ENCODE measurements at regions not wholly inside any gene's neighbourhood (a gene's known extent, or its start where the extent isn't known, plus 50 kb on each side); places are given as distances from the start of the nearest gene placed in this dataset.

GRCh38 chr3:31004025-31004678, 109.7 kb upstream of the GADL1 start:
- DNase-seq (ENCODE audit: low read depth) = peak; percentile 82

- no peak for DNase-seq (ENCODE audit: low read depth)
Measured at GRCh38 chr3:31008994-31009393, 114.5 kb upstream of the GADL1 start.

DNA sequence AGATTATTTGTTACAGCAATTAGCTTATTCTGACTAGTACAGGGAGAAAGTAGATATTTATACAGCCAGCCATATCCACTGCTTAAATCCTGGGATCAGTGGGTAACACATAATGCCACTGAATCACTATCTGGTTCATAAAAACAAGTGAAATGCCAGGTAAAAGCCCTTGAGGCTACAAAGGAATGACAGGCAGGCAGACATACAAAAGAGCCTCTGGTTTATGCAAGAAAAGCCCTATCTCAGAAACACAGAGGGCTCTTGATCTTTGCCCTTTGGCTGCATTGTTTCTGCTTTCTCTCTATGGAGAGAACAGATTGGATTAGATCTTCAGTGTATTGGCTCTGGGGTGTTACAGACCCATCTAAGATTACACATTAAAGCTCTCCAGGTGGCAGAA, 115.4 kb upstream of the GADL1 start:
- peak; percentile 51 for DNase-seq (ENCODE audit: low read depth)

GRCh38 chr3:31010491-31010890, 116.0 kb upstream of the GADL1 start:
- DNase-seq (ENCODE audit: low read depth) = peak; percentile 63

- DNase-seq (ENCODE audit: low read depth) = no peak
Measured at GRCh38 chr3:31011380-31011779, 116.9 kb upstream of the GADL1 start.

- no peak for DNase-seq (ENCODE audit: low read depth)
Measured at GRCh38 chr3:31013090-31013489, 118.6 kb upstream of the GADL1 start.

DNA sequence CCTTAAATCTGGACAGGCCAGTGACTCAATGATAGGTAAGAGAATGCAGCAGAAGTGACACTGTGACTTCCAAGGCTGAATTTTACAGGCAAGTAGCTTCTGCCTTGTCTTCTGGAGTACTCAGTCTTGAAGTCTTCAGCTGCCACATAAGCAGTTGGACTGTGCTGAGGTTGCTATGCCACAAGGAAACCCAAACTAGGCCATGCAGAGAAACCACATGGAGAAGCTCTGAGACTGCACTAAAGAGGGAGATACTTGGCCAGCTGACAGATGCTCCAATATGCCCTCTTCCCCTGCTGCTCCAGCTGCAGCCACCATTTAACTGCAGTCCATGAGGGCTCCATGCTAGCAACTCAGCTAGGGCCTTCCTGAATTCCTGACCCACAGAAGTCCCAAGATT, 119.4 kb upstream of the GADL1 start:
- no peak for DNase-seq (ENCODE audit: low read depth)

DNA sequence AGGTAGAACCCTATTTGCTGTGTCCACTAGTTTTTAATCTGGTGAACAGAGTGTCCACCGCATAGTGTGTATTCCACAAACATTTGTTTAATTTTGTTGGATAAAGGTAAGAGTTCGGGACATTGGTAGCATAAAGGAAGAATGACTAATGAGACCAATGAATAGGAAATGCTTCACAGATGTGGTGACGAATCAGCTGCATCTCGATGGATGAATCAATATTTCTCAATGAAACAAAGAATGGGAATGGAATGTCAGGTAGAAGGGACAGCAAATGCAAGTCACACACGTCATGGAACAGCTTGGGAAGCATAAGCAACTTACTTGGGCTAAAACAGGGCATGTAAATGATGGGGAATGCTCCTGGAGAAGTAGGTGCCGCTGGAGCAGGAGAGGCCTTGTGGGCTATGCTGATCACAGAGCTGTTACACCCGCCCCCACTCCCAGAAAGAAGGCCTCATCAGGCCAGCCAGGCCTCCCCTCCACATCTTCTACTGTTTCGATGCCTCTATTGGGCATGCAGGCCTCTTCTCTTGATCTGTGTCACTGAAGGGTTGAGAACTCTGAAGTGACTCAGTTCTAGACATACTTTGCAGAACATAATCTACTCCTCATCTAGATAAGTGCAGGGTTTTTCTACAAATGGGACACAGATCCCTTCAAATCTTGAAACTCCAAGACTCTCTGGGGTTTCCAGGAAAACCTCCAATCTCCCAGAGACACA, 120.0 kb upstream of the GADL1 start:
- DNase-seq (ENCODE audit: low read depth) = no peak

GRCh38 chr3:31016196-31016595, 121.7 kb upstream of the GADL1 start:
- no peak for DNase-seq (ENCODE audit: low read depth)

- no peak for DNase-seq (ENCODE audit: low read depth)
Measured at GRCh38 chr3:31022716-31023115, 128.3 kb upstream of the GADL1 start.

DNA sequence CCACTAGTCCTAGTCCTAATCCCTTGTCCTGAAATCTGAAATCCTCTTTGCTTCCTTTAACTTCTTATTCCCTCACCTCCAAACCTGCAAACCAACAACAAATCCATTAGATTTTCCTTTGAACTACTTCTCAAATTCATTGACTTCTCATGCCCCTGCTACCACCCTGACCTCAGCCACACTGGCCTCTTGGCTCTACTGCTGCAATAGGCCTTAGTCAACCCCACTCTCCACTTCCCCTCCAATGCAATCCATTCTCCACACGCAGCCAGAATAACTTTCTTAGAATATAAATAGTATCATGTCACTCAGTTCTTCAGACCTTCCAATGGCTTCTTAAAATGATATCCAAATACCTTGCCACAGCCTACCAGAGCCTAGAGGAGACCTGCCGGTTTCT, 131.1 kb upstream of the GADL1 start:
- no peak for DNase-seq (ENCODE audit: low read depth)

DNA sequence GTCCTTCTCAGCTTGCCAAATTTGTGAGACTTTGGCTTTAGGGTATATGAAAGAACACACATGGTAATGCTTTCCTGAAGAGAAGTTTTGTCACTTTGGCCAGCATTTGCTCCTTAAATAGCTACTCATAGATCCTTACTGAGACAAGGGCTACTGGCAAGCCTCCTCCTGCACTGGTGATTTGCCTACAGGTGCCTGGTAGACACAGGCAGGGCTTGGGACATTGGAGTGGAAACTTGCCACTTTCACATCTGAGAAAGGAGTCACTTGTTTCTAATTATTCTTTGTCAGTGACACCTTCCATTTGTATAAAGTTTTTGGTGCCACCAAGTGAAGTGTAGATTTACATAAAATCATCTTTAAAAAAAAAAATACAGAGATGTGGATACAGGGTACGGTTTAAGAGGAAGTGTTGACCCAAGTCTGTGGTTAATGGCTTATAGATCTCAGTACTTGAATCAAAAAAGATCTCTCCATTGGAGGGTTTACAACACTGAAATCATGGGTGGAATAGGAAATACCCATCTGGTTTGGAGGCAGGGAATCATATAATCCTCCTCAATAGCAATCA, 132.8 kb upstream of the GADL1 start:
- DNase-seq (ENCODE audit: low read depth) = no peak

- no peak for DNase-seq (ENCODE audit: low read depth)
Measured at GRCh38 chr3:31027914-31028313, 133.5 kb upstream of the GADL1 start.

GRCh38 chr3:31028766-31029165, 134.3 kb upstream of the GADL1 start:
- no peak for DNase-seq (ENCODE audit: low read depth)

GRCh38 chr3:31029706-31030105, 135.2 kb upstream of the GADL1 start:
- peak; percentile 69 for DNase-seq (ENCODE audit: low read depth)

GRCh38 chr3:31035681-31036080, 141.2 kb upstream of the GADL1 start:
- DNase-seq (ENCODE audit: low read depth) = peak; percentile 73

GRCh38 chr3:31038086-31038739, 143.8 kb upstream of the GADL1 start:
- no peak for DNase-seq (ENCODE audit: low read depth)

DNA sequence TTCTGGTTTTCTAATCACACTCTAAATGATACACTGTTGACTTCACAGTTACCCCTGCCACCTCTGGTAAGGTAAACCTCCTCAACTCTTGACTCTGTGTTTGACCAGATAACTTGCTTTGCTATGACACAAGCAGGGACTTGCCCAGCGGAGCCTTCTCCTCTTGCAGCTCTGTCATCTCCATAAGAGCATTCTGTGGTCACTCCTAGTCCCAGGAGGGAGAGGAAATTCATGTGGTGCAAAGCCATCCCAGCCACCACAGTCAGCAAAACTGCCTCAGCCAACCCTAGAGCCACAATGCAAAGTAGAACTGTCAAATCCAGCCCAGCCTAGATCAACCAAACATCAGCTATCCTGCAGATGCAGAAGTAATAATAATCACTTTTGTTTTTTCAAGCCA, 144.7 kb upstream of the GADL1 start:
- no peak for DNase-seq (ENCODE audit: low read depth)

DNA sequence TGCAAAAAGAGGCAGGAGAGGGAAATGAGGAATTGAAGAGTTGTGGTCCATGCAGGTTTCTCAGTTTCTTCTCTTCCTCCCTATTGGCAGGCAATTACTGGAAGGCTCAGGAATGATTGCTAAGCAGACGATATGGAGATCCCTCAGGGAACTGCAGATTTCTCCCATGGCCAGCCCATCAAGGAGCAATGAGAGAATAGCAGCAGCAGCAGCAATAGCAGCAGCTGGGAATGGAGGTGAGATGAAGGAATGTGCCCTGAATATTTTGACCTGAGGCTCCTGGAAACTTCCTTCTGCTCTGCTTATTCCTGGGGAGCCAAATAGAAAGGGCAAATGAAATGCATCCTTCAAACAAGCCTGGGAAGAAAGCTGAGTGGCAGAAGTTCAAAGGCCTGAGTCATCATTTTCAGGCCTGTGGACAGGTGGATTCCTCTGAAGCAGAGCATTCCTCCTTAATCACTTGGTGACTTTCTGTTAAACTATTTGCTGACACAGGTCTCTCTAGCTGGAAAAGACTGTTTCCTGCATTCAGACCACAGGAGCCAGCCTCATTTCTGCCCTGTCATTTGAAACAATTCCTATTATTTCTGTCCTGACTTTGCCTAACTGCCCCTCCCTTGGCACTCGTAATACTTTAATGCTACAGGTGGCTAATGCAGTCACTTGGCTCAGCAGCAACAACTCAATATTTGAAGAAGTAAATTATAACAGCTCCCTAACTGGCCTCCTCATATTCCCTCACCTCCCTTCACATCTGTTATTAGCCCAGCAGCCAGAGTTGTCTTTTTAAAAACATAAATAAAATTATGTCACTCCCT, 146.9 kb upstream of the GADL1 start:
- DNase-seq (ENCODE audit: low read depth) = peak; percentile 82

DNA sequence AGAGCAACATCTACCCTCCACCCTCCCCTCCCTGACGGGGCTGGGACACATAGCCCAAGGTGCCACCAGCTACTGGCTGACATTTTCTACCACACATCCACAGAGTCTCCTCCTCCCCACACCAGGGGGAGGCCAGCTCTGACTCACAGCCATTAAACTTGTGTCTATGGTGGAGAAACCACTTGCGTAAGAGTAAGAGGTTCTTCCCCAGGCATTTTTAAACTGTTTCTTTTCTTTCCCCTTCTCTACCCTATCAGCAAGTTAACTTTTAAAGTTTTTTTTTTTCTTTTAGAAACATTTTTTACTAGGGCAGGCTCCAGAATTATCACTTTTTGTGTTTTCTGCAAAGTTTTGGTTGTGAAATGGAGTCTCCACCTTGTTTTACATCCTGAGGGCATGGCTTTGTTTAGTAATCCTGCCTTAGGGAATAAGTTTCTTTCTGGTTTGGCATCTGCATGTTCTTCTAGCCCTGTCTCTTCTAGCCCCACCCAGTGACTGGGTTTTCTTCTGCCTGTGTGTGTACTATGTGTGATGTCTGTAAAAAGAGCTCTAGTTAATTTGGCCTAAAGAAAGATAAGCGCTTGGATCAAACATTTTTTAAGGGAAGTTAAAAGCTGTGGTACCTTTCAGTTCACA, 148.8 kb upstream of the GADL1 start:
- DNase-seq (ENCODE audit: low read depth) = peak; percentile 57

- DNase-seq (ENCODE audit: low read depth) = no peak
Measured at GRCh38 chr3:31047673-31048072, 153.2 kb upstream of the GADL1 start.

GRCh38 chr3:31048143-31048542, 153.7 kb upstream of the GADL1 start:
- no peak for DNase-seq (ENCODE audit: low read depth)

Data from amniotic epithelial cell (primary cell).